ENCODE measurements at regions not wholly inside any gene's neighbourhood (a gene's known extent, or its start where the extent isn't known, plus 50 kb on each side); places are given as distances from the start of the nearest gene placed in this dataset.
"Not testable (repeated sequence)": the region's sequence is repeated elsewhere in the genome, so short reads cannot be mapped to it uniquely, and the experiment has no call there.

GRCh38 chr21:10345178-10345612, 176.2 kb upstream of the TPTE start:
- WGBS, 2 donors: 46% methylated on average over 3 of the region's 3 CpGs
- not testable (repeated sequence) for H3K4me3 ChIP-seq (ENCODE audit: low read depth in 1 of 2, low read length in 2 of 2)
- H3K9me3 ChIP-seq (ENCODE audit: control insufficient read depth in 2 of 2, insufficient read depth in 1 of 2, low read depth in 1 of 2, low read length in 1 of 2): peaks cover 24 to 27% of the 10 kb centered on the region in 2 donors

GRCh38 chr21:10346249-10346648, 175.1 kb upstream of the TPTE start:
- H3K4me3 ChIP-seq (ENCODE audit: low read depth in 1 of 2, low read length in 2 of 2); H3K27me3 ChIP-seq (ENCODE audit: control insufficient read depth in 1 of 2, insufficient read depth in 2 of 2, low read length in 2 of 2); H3K36me3 ChIP-seq (ENCODE audit: control insufficient read depth in 2 of 2, insufficient read depth in 2 of 2, low read length in 1 of 2); H3K27ac ChIP-seq (ENCODE audit: low read depth in 2 of 2, low read length in 1 of 2); H3K4me1 ChIP-seq (ENCODE audit: control insufficient read depth in 2 of 2, insufficient read depth in 2 of 2, low read length in 1 of 2): not testable (repeated sequence)
- peaks cover 24 to 27% of the 10 kb centered on the region in 2 donors for H3K9me3 ChIP-seq (ENCODE audit: control insufficient read depth in 2 of 2, insufficient read depth in 1 of 2, low read depth in 1 of 2, low read length in 1 of 2)
- WGBS, 2 donors: 59 to 67% methylated on average over 3 to 4 of the region's 5 CpGs

More at GRCh38 chr21:10345178-10345612, 176.2 kb upstream of the TPTE start:
- not testable (repeated sequence) for H3K27me3 ChIP-seq (ENCODE audit: control insufficient read depth in 1 of 2, insufficient read depth in 2 of 2, low read length in 2 of 2); H3K27ac ChIP-seq (ENCODE audit: low read depth in 2 of 2, low read length in 1 of 2); H3K4me1 ChIP-seq (ENCODE audit: control insufficient read depth in 2 of 2, insufficient read depth in 2 of 2, low read length in 1 of 2); H3K36me3 ChIP-seq (ENCODE audit: control insufficient read depth in 2 of 2, insufficient read depth in 2 of 2, low read length in 1 of 2)

- H3K9me3 ChIP-seq (ENCODE audit: control insufficient read depth in 2 of 2, insufficient read depth in 1 of 2, low read depth in 1 of 2, low read length in 1 of 2): peaks cover 24 to 25% of the 10 kb centered on the region in 2 donors
- not testable (repeated sequence) for H3K4me1 ChIP-seq (ENCODE audit: control insufficient read depth in 2 of 2, insufficient read depth in 2 of 2, low read length in 1 of 2)
Observed at GRCh38 chr21:10346933-10347615, 174.3 kb upstream of the TPTE start.

GRCh38 chr21:10347675-10348074, 173.7 kb upstream of the TPTE start:
- H3K36me3 ChIP-seq (ENCODE audit: control insufficient read depth in 2 of 2, insufficient read depth in 2 of 2, low read length in 1 of 2); H3K27me3 ChIP-seq (ENCODE audit: control insufficient read depth in 1 of 2, insufficient read depth in 2 of 2, low read length in 2 of 2); H3K4me1 ChIP-seq (ENCODE audit: control insufficient read depth in 2 of 2, insufficient read depth in 2 of 2, low read length in 1 of 2); H3K27ac ChIP-seq (ENCODE audit: low read depth in 2 of 2, low read length in 1 of 2); H3K4me3 ChIP-seq (ENCODE audit: low read depth in 1 of 2, low read length in 2 of 2): not testable (repeated sequence)
- peaks cover 21 to 25% of the 10 kb centered on the region in 2 donors for H3K9me3 ChIP-seq (ENCODE audit: control insufficient read depth in 2 of 2, insufficient read depth in 1 of 2, low read depth in 1 of 2, low read length in 1 of 2)
- WGBS, 2 donors: 74 to 75% methylated on average over 7 of the region's 7 CpGs

More at GRCh38 chr21:10346933-10347615, 174.3 kb upstream of the TPTE start:
- WGBS, 2 donors: 71 to 73% methylated on average over 3 of the region's 3 CpGs
- not testable (repeated sequence) for H3K27me3 ChIP-seq (ENCODE audit: control insufficient read depth in 1 of 2, insufficient read depth in 2 of 2, low read length in 2 of 2); H3K27ac ChIP-seq (ENCODE audit: low read depth in 2 of 2, low read length in 1 of 2); H3K36me3 ChIP-seq (ENCODE audit: control insufficient read depth in 2 of 2, insufficient read depth in 2 of 2, low read length in 1 of 2); H3K4me3 ChIP-seq (ENCODE audit: low read depth in 1 of 2, low read length in 2 of 2)

GRCh38 chr21:10348150-10348549, 173.2 kb upstream of the TPTE start:
- peaks cover 19 to 23% of the 10 kb centered on the region in 2 donors for H3K9me3 ChIP-seq (ENCODE audit: control insufficient read depth in 2 of 2, insufficient read depth in 1 of 2, low read depth in 1 of 2, low read length in 1 of 2)
- not testable (repeated sequence) for H3K4me1 ChIP-seq (ENCODE audit: control insufficient read depth in 2 of 2, insufficient read depth in 2 of 2, low read length in 1 of 2); H3K27ac ChIP-seq (ENCODE audit: low read depth in 2 of 2, low read length in 1 of 2); H3K27me3 ChIP-seq (ENCODE audit: control insufficient read depth in 1 of 2, insufficient read depth in 2 of 2, low read length in 2 of 2); H3K4me3 ChIP-seq (ENCODE audit: low read depth in 1 of 2, low read length in 2 of 2); H3K36me3 ChIP-seq (ENCODE audit: control insufficient read depth in 2 of 2, insufficient read depth in 2 of 2, low read length in 1 of 2)
- 36 to 42% methylated on average over 3 of the region's 3 CpGs for WGBS, 2 donors

- H3K9me3 ChIP-seq (ENCODE audit: control insufficient read depth in 2 of 2, insufficient read depth in 1 of 2, low read depth in 1 of 2, low read length in 1 of 2); H3K36me3 ChIP-seq (ENCODE audit: control insufficient read depth in 2 of 2, insufficient read depth in 2 of 2, low read length in 1 of 2); H3K27ac ChIP-seq (ENCODE audit: low read depth in 2 of 2, low read length in 1 of 2); H3K27me3 ChIP-seq (ENCODE audit: control insufficient read depth in 1 of 2, insufficient read depth in 2 of 2, low read length in 2 of 2); H3K4me1 ChIP-seq (ENCODE audit: control insufficient read depth in 2 of 2, insufficient read depth in 2 of 2, low read length in 1 of 2); H3K4me3 ChIP-seq (ENCODE audit: low read depth in 1 of 2, low read length in 2 of 2): not testable (repeated sequence)
- 39 to 42% methylated on average over 5 of the region's 5 CpGs for WGBS, 2 donors
Observed at GRCh38 chr21:10354851-10355578, 166.4 kb upstream of the TPTE start.

- not testable (repeated sequence) for H3K4me3 ChIP-seq (ENCODE audit: low read depth in 1 of 2, low read length in 2 of 2)
Observed at GRCh38 chr21:10359120-10359519, 162.3 kb upstream of the TPTE start.

GRCh38 chr21:10359911-10360310, 161.5 kb upstream of the TPTE start:
- H3K36me3 ChIP-seq (ENCODE audit: control insufficient read depth in 2 of 2, insufficient read depth in 2 of 2, low read length in 1 of 2); H3K27ac ChIP-seq (ENCODE audit: low read depth in 2 of 2, low read length in 1 of 2); H3K4me1 ChIP-seq (ENCODE audit: control insufficient read depth in 2 of 2, insufficient read depth in 2 of 2, low read length in 1 of 2); H3K27me3 ChIP-seq (ENCODE audit: control insufficient read depth in 1 of 2, insufficient read depth in 2 of 2, low read length in 2 of 2); H3K9me3 ChIP-seq (ENCODE audit: control insufficient read depth in 2 of 2, insufficient read depth in 1 of 2, low read depth in 1 of 2, low read length in 1 of 2); H3K4me3 ChIP-seq (ENCODE audit: low read depth in 1 of 2, low read length in 2 of 2): not testable (repeated sequence)
- 50 to 53% methylated on average over 4 of the region's 4 CpGs for WGBS, 2 donors

More at GRCh38 chr21:10359120-10359519, 162.3 kb upstream of the TPTE start:
- H3K9me3 ChIP-seq (ENCODE audit: control insufficient read depth in 2 of 2, insufficient read depth in 1 of 2, low read depth in 1 of 2, low read length in 1 of 2); H3K27ac ChIP-seq (ENCODE audit: low read depth in 2 of 2, low read length in 1 of 2); H3K27me3 ChIP-seq (ENCODE audit: control insufficient read depth in 1 of 2, insufficient read depth in 2 of 2, low read length in 2 of 2); H3K36me3 ChIP-seq (ENCODE audit: control insufficient read depth in 2 of 2, insufficient read depth in 2 of 2, low read length in 1 of 2); H3K4me1 ChIP-seq (ENCODE audit: control insufficient read depth in 2 of 2, insufficient read depth in 2 of 2, low read length in 1 of 2): not testable (repeated sequence)
- 73 to 75% methylated on average over 2 of the region's 2 CpGs for WGBS, 2 donors

GRCh38 chr21:10361214-10361736, 160.1 kb upstream of the TPTE start:
- WGBS, 2 donors: 30 to 48% methylated on average over 2 of the region's 3 CpGs
- H3K4me1 ChIP-seq (ENCODE audit: control insufficient read depth in 2 of 2, insufficient read depth in 2 of 2, low read length in 1 of 2); H3K4me3 ChIP-seq (ENCODE audit: low read depth in 1 of 2, low read length in 2 of 2); H3K9me3 ChIP-seq (ENCODE audit: control insufficient read depth in 2 of 2, insufficient read depth in 1 of 2, low read depth in 1 of 2, low read length in 1 of 2); H3K27ac ChIP-seq (ENCODE audit: low read depth in 2 of 2, low read length in 1 of 2); H3K27me3 ChIP-seq (ENCODE audit: control insufficient read depth in 1 of 2, insufficient read depth in 2 of 2, low read length in 2 of 2); H3K36me3 ChIP-seq (ENCODE audit: control insufficient read depth in 2 of 2, insufficient read depth in 2 of 2, low read length in 1 of 2): not testable (repeated sequence)

- not testable (repeated sequence) for H3K9me3 ChIP-seq (ENCODE audit: control insufficient read depth in 2 of 2, insufficient read depth in 1 of 2, low read depth in 1 of 2, low read length in 1 of 2)
- 64% methylated on average over 9 of the region's 9 CpGs for WGBS, 2 donors
Observed at GRCh38 chr21:10362816-10363215, 158.6 kb upstream of the TPTE start.

More at GRCh38 chr21:10362816-10363215, 158.6 kb upstream of the TPTE start:
- H3K27me3 ChIP-seq (ENCODE audit: control insufficient read depth in 1 of 2, insufficient read depth in 2 of 2, low read length in 2 of 2); H3K4me3 ChIP-seq (ENCODE audit: low read depth in 1 of 2, low read length in 2 of 2); H3K36me3 ChIP-seq (ENCODE audit: control insufficient read depth in 2 of 2, insufficient read depth in 2 of 2, low read length in 1 of 2); H3K4me1 ChIP-seq (ENCODE audit: control insufficient read depth in 2 of 2, insufficient read depth in 2 of 2, low read length in 1 of 2); H3K27ac ChIP-seq (ENCODE audit: low read depth in 2 of 2, low read length in 1 of 2): not testable (repeated sequence)

Data from esophagus (tissue), 2 donors.